ENCODE measurements at regions not wholly inside any gene's neighbourhood (a gene's known extent, or its start where the extent isn't known, plus 50 kb on each side); places are given as distances from the start of the nearest gene placed in this dataset.

DNA sequence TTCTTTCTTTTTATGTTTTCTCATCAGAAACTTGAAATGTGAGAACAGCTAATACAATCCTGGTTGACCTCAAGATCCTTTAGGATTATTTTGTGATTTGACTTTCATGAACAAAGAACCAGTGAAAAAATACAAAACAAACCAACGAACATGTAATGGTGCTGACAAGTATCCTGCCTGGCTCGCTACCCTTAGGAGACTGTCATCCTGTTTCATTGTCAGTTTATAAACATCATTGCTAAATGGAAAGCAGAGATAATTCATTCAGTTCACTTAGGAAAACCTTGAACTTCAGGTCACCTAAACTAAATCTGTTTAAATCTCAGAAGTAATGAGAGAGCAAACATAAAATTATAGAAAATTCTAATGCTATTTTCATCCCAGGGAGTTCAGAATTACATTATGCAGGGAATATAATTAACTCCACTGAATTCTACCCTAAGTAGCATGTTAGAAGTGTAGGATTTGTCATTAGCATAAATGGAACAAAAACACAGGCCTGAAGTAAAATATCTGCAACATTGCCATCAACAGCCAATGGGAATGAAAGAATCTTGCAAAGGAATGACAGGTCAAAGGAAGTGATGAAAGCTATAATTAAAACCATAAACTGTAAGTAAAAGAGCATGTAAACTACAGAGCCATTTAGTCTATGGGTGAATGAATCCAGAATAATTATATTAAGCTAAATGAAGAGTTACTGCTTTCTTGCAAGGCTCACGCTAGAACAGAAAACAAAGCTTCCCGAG is 401.2 kb upstream of the MANEA start:
- WGBS, 2 donors: 55 to 58% methylated on average over 4 of the region's 4 CpGs
- no peak for DNase-seq (ENCODE audit: low spot score in 2 of 2)
- intact Hi-C loops (cut with DNase I; ENCODE audit: low total_unique reads): loop anchor here (5.0 kb wide), 1 partner anchor 226 kb away; no protein-coding TSS in a partner anchor
- TF ChIP-seq, protein P1, sequence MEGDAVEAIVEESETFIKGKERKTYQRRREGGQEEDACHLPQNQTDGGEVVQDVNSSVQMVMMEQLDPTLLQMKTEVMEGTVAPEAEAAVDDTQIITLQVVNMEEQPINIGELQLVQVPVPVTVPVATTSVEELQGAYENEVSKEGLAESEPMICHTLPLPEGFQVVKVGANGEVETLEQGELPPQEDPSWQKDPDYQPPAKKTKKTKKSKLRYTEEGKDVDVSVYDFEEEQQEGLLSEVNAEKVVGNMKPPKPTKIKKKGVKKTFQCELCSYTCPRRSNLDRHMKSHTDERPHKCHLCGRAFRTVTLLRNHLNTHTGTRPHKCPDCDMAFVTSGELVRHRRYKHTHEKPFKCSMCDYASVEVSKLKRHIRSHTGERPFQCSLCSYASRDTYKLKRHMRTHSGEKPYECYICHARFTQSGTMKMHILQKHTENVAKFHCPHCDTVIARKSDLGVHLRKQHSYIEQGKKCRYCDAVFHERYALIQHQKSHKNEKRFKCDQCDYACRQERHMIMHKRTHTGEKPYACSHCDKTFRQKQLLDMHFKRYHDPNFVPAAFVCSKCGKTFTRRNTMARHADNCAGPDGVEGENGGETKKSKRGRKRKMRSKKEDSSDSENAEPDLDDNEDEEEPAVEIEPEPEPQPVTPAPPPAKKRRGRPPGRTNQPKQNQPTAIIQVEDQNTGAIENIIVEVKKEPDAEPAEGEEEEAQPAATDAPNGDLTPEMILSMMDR (IDR thresholded peaks at IDR 0.05): no peak
- no peak for TF ChIP-seq POLR2A (IDR thresholded peaks at IDR 0.05)
- H3K4me3 ChIP-seq (ENCODE audit: low read depth, poor library complexity, severe bottlenecking): no peak overlapping the region

DNA sequence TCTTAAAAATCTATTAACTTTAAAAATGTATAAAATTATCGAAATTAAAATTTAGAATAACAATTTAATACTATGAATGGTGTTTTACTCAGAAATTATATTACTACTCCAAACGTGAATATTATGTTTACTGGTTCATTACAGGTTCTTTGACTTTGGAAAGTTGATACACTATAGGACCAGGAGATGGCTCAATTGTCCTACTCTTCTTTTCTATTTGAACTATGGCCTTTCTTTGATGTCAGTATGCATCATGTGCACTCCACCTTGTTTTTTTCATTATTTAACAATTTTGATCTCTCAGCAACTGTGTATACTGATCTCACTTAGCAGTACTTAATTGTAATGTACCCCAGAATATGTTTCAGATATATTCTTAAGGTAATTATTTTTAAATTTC is 391.5 kb upstream of the MANEA start:
- WGBS, 2 donors: 59 to 61% methylated on average over 2 of the region's 2 CpGs
- no peak for DNase-seq (ENCODE audit: low spot score in 2 of 2)
- H3K4me3 ChIP-seq (ENCODE audit: low read depth, poor library complexity, severe bottlenecking): no peak overlapping the region
- intact Hi-C loops (cut with DNase I; ENCODE audit: low total_unique reads): loop anchor here (10.0 kb wide), 1 partner anchor 401 kb away; no protein-coding TSS in a partner anchor
- TF ChIP-seq, protein P1 (IDR thresholded peaks at IDR 0.05): no peak
- TF ChIP-seq POLR2A (IDR thresholded peaks at IDR 0.05): no peak

DNA sequence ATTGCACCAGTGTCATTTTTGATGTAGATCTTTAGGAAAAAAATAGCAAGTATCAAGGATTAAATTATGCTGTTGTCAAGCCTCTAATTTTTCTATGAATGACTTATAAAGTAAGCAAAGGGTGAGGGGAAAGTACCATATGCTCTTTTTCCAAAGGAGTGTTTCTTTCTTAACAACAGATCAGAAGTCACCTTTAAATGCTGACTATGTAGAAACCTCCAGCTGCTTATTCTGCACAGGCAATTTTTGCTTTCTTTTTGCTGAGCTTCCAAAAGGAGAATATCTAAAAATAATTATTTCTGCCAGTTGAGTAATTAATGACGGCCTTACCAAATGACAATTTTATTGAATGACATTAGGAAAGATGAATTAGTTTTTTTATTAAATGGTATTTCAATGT is 390.6 kb upstream of the MANEA start:
- intact Hi-C loops (cut with DNase I; ENCODE audit: low total_unique reads): loop anchor here (10.0 kb wide), 1 partner anchor 402 kb away; no protein-coding TSS in a partner anchor
- TF ChIP-seq, protein P1 (IDR thresholded peaks at IDR 0.05): no peak
- no peak for TF ChIP-seq POLR2A (IDR thresholded peaks at IDR 0.05)
- 50 to 60% methylated on average over 1 of the region's 1 CpG for WGBS, 2 donors
- no peak for DNase-seq (ENCODE audit: low spot score in 2 of 2)
- H3K4me3 ChIP-seq (ENCODE audit: low read depth, poor library complexity, severe bottlenecking): no peak overlapping the region

DNA sequence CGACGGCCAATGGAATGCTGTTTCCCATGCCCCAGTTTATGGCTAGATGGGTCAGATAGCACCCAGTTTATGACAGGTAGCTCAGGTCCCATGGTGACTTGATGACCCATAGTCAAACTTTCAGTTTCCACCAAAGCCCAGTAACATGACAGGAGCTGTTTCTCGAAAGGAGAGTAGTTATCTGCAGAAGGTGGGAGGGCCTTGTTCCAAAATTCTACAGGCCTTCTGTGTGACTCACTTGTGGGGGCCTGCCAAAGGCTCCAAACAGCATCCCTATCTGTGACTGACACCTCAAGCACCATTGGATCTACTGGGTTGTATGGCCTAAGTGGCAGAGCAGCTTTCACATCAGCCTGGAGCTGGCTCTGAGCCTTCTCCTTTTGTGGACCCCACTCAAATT is 379.7 kb upstream of the MANEA start:
- no peak overlapping the region for H3K4me3 ChIP-seq (ENCODE audit: low read depth, poor library complexity, severe bottlenecking)
- no peak for DNase-seq (ENCODE audit: low spot score in 2 of 2)
- intact Hi-C loops (cut with DNase I; ENCODE audit: low total_unique reads): no loop called here
- TF ChIP-seq, protein P1 (IDR thresholded peaks at IDR 0.05): no peak
- no peak for TF ChIP-seq POLR2A (IDR thresholded peaks at IDR 0.05)
- 78 to 88% methylated on average over 3 of the region's 3 CpGs for WGBS, 2 donors

DNA sequence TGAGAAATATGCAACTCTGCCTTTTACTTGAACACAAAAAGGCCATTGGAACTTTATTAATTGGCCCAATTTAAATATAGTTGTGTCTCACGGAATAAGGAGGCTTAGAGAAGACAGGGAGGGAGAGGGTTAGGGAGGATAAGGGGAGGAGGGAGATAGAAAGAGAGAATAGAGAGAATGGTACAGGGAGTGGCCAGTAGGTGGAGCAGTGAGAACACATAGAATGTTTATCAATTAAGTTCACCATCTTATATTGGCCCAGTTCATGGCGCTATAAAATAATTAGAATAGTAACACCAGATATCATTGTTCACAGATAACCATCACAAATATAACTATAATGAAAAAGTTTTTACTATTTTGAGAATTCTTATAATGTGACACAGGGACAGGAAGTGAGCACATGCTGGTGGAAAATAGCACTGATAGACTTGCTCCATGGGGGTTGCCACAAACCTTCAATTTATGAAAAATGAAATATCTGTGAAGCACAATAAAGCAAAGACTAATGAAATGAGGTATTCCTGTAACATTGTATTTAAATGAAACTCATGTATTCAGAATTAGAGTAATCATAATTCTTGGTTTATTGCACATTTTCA is 374.1 kb upstream of the MANEA start:
- WGBS, 2 donors: 24 to 41% methylated on average over 2 of the region's 2 CpGs
- TF ChIP-seq, protein P1 (IDR thresholded peaks at IDR 0.05): no peak
- TF ChIP-seq POLR2A (IDR thresholded peaks at IDR 0.05): no peak
- no peak for DNase-seq (ENCODE audit: low spot score in 2 of 2)
- intact Hi-C loops (cut with DNase I; ENCODE audit: low total_unique reads): no loop called here
- no peak overlapping the region for H3K4me3 ChIP-seq (ENCODE audit: low read depth, poor library complexity, severe bottlenecking)

All from lower leg skin (tissue), 4 donors.